Activated naive CD4-positive, alpha-beta T cell treated with anti-CD3 and anti-CD28 coated beads, Interleukin-2, amount 50 U/mL, for 72 hours (primary cell): ENCODE measurements at regions not wholly inside any gene's neighbourhood (a gene's known extent, or its start where the extent isn't known, plus 50 kb on each side); places are given as distances from the start of the nearest gene placed in this dataset.

Experiments
- ATAC-seq, 2 donors: fragments of 150-1000 bp; cut with Tn5 transposase; 2 replicates each; pipeline ENCODE4 v1.10.0; 2021; ENCODE audit warnings: mild to moderate bottlenecking in 2 of 2, moderate library complexity in 2 of 2
- DNase-seq, 2 donors: peaks; one replicate each; pipeline ENCODE4 v3.0.0; 2021 to 2022; ENCODE audit warnings: low spot score in 2 of 2
- H3K27ac Mint-ChIP-seq, 2 donors: one replicate each; pipeline ENCODE4 v1.8.0; 2022; ENCODE audit warnings: mild to moderate bottlenecking in 2 of 2, mixed read lengths in 2 of 2
- H3K36me3 Mint-ChIP-seq, 2 donors: one replicate each; pipeline ENCODE4 v1.8.0; 2022; ENCODE audit warnings: mixed read lengths in 2 of 2
- H3K9me3 Mint-ChIP-seq, 2 donors: one replicate each; pipeline ENCODE4 v1.8.0; 2022; ENCODE audit warnings: mixed read lengths in 2 of 2

- no peak overlapping the region for H3K27ac Mint-ChIP-seq
- peaks cover 0 to 8% of the 10 kb centered on the region in 2 donors for H3K9me3 Mint-ChIP-seq
- ATAC-seq = no peak
- peaks cover 0 to 4% of the 10 kb centered on the region in 2 donors for H3K36me3 Mint-ChIP-seq
- DNase-seq = no peak
These were observed 330.5 kb downstream of the EPHA7 start for GRCh38 chr6:93088621-93089501.

DNA sequence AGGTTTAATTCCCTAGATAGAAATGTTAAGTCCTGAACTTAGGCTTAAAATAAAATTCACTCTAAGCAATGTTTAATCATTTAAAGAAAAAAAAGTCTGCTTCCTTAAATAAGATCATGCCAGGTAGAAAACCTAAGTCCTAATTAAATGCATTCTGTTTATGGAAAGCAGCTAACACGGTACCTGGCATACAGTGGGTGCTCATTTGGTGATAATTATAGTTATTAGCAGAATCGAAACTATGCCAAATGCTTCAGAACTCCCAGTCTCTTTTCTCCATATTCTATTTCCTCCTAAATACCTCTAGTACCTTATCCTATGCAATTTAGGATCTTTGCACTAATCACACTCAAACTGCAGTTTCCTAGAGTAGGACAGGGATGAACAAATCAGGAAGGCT lies 331.8 kb downstream of the EPHA7 start:
- DNase-seq = no peak
- Mint-ChIP-seq H3K27ac (no peak overlapping the region), H3K36me3 (peaks cover 0 to 4% of the 10 kb centered on the region in 2 donors), H3K9me3 (peaks cover 0 to 8% of the 10 kb centered on the region in 2 donors)
- ATAC-seq = no peak

- DNase-seq = no peak
- H3K27ac Mint-ChIP-seq = no peak overlapping the region
- peaks cover 0 to 4% of the 10 kb centered on the region in 2 donors for H3K36me3 Mint-ChIP-seq
- ATAC-seq = no peak
- H3K9me3 Mint-ChIP-seq = peaks cover 0 to 8% of the 10 kb centered on the region in 2 donors
These were observed 333.0 kb downstream of the EPHA7 start for GRCh38 chr6:93086351-93086750.

- Mint-ChIP-seq H3K9me3 (peaks cover 0 to under 1% of the 10 kb centered on the region in 2 donors), H3K27ac (no peak overlapping the region), H3K36me3 (no peaks in the 10 kb centered on the region)
- DNase-seq = no peak
- no peak for ATAC-seq
These were observed 335.8 kb downstream of the EPHA7 start for GRCh38 chr6:93083337-93084230.

DNA sequence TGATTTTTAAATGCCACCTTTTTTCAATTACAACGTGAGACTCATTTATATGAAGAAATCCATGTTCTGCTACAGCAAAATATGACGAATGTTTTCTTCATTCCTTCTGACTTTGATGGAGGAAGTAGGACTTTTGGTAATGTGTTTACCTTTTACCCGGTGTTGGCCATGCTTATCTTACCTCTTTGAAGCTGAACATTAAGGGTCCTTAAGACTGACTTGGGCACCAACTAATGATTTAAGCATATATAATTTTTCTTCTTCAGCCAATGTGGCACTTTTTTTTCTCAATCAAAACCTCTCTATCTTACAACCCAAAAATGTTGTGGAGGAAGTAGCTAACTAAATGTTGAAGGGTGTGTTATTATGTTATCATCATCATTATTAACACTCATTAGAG lies 337.5 kb downstream of the EPHA7 start:
- DNase-seq = no peak
- no peaks in the 10 kb centered on the region for H3K9me3 Mint-ChIP-seq
- no peak for ATAC-seq
- H3K27ac Mint-ChIP-seq = no peak overlapping the region
- H3K36me3 Mint-ChIP-seq = no peaks in the 10 kb centered on the region

DNA sequence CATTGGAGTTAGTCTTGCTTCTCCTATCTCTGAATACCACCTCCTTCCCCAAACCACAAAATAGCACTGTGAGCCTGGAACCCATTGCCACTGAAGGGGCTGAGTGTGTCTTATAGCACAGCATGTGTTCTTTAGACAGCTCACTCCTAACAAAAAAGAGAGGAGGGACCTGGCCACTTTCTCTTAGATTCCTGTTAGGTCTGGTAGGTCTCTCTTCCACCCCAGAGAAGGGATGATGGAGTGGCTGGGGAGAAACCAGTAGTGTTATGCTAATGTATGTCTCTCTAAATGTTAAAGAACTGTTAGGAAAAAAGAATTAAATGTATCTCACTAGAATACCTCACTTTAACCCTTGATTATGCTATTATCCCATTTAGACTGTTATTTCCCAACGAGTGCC lies 340.3 kb downstream of the EPHA7 start:
- no peaks in the 10 kb centered on the region for H3K9me3 Mint-ChIP-seq
- H3K27ac Mint-ChIP-seq = no peak overlapping the region
- H3K36me3 Mint-ChIP-seq = no peaks in the 10 kb centered on the region

GRCh38 chr6:93073811-93074210 lies 345.5 kb downstream of the EPHA7 start:
- Mint-ChIP-seq H3K27ac (no peak overlapping the region), H3K9me3 (peaks cover 3 to 9% of the 10 kb centered on the region in 2 donors), H3K36me3 (no peaks in the 10 kb centered on the region)
- ATAC-seq (no peak), DNase-seq (no peak)

More for the DNA sequence above, 340.3 kb downstream of the EPHA7 start:
- DNase-seq = no peak
- ATAC-seq = no peak

DNA sequence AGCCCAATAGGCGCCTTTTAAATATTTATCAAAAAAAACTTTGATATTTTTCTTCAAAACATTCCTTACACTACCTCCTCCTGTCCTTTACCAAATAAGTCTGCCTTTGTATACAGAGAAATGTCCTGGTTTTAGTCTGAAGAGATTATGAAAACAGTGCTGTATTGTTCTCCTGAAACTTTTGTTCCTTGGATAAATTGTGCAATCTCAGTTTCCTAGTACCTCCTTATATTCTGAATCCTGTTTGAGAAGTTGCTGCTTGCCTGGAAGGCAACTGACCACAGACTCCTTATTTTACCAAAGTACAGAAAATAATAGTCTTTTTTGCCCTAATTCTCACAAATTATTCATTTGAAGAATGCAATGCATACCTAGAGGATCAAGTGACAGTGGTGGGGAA lies 349.5 kb downstream of the EPHA7 start:
- ATAC-seq (no peak), DNase-seq (no peak)
- Mint-ChIP-seq H3K9me3 (peaks cover 15 to 19% of the 10 kb centered on the region in 2 donors), H3K27ac (no peak overlapping the region), H3K36me3 (no peaks in the 10 kb centered on the region)

DNA sequence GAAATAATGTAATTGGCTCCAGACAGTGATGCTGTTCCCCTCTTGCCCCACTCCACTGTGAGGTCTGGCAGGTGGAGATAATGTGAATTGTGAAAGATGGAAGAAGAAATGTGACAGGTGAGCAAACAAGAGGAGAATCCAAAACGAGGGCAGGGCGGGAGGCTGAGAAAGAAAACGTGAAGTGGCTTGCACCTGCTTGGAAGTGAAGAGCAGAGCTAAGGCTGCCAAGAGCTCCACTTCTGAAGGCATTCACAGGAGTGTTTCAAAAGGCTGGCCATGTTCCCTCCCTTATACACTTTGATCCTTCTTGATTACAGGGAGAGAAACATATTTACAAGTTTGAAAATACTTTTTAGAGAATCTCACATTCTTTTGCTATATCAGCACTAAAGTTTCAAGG lies 359.4 kb downstream of the EPHA7 start:
- ATAC-seq (no peak), DNase-seq (no peak)
- Mint-ChIP-seq H3K9me3 (peaks cover 18 to 19% of the 10 kb centered on the region in 2 donors), H3K36me3 (peaks cover 0 to 7% of the 10 kb centered on the region in 2 donors), H3K27ac (no peak overlapping the region)

GRCh38 chr6:93057584-93057983 lies 361.8 kb downstream of the EPHA7 start:
- Mint-ChIP-seq H3K27ac (no peak overlapping the region), H3K9me3 (peaks cover 27 to 28% of the 10 kb centered on the region in 2 donors), H3K36me3 (peaks cover 0 to 12% of the 10 kb centered on the region in 2 donors)
- ATAC-seq (no peak), DNase-seq (no peak)

DNA sequence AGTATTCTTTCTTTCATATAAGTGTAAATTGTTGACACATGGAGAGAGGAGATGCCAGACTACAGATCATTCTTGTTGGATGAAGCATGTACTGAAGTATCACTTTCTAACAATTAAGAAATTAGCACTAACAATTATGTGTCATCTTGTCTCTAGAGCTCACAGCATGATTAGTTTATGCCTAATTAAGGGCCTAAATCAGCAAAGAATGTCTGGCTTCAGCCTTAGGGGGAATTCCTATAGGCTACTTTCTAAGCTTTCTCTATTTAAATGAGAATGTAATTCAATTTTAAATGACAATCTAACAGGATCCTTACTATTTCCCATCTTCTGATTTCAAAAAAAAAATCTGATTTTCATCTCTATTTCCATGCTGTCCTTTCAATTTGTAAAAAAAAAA lies 371.0 kb downstream of the EPHA7 start:
- H3K36me3 Mint-ChIP-seq = no peaks in the 10 kb centered on the region
- no peaks in the 10 kb centered on the region for H3K9me3 Mint-ChIP-seq
- DNase-seq = no peak
- no peak overlapping the region for H3K27ac Mint-ChIP-seq
- ATAC-seq = no peak

GRCh38 chr6:93047033-93047432 lies 372.3 kb downstream of the EPHA7 start:
- DNase-seq (no peak), ATAC-seq (no peak)
- H3K9me3 Mint-ChIP-seq = no peaks in the 10 kb centered on the region
- no peaks in the 10 kb centered on the region for H3K36me3 Mint-ChIP-seq
- no peak overlapping the region for H3K27ac Mint-ChIP-seq

DNA sequence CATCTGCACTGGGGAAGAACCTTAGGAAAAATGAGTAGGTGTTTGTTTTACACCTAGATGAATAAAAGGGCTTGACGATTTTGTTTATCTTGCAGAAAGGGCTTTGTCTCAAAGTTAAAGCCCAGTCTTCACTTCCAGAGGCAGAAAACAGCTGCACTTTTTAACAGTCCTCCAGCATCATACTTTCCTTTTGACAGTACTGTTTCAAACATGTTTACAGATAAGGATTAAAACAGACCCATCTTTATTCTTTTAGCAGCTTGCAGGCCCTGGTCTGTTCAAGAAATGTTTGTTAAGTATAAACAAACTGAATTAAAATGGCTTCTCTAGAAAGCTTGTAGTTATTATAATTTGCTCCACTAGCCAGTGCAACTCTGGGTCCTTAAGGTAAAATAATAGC lies 374.2 kb downstream of the EPHA7 start:
- no peaks in the 10 kb centered on the region for H3K36me3 Mint-ChIP-seq
- ATAC-seq (no peak), DNase-seq (no peak)
- H3K27ac Mint-ChIP-seq = no peak overlapping the region
- H3K9me3 Mint-ChIP-seq = peaks cover 0 to under 1% of the 10 kb centered on the region in 2 donors

GRCh38 chr6:93040375-93040774 lies 379.0 kb downstream of the EPHA7 start:
- Mint-ChIP-seq H3K36me3 (peaks cover 0 to 5% of the 10 kb centered on the region in 2 donors), H3K27ac (no peak overlapping the region), H3K9me3 (peaks cover 17 to 23% of the 10 kb centered on the region in 2 donors)
- peak in 1 of 2 donors; percentile 58 for ATAC-seq
- DNase-seq = no peak

DNA sequence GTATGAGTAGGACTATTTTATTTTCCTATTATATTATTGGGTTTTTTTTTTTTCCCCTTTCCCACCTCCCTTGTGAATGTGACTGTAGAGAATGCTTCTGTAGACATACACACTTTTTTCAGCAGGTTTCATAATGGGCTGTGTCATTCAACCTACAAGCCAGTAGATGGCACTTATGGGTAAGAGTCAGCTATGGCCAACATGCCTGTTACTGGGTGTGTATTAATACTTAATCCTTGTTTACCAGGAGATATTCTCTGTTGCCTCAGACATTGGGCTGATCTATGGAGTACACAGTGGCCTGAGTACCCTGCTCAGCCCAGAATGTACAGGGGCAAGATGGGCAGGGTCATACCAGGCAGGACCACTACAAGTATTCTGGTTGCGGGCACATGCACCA lies 382.5 kb downstream of the EPHA7 start:
- Mint-ChIP-seq H3K9me3 (peaks cover 28 to 29% of the 10 kb centered on the region in 2 donors), H3K36me3 (peaks cover 0 to 5% of the 10 kb centered on the region in 2 donors), H3K27ac (no peak overlapping the region)
- no peak for DNase-seq
- ATAC-seq = no peak

GRCh38 chr6:93035756-93036155 lies 383.6 kb downstream of the EPHA7 start:
- DNase-seq (no peak), ATAC-seq (no peak)
- H3K27ac Mint-ChIP-seq = no peak overlapping the region
- peaks cover 29 to 31% of the 10 kb centered on the region in 2 donors for H3K9me3 Mint-ChIP-seq
- peaks cover 0 to 5% of the 10 kb centered on the region in 2 donors for H3K36me3 Mint-ChIP-seq

DNA sequence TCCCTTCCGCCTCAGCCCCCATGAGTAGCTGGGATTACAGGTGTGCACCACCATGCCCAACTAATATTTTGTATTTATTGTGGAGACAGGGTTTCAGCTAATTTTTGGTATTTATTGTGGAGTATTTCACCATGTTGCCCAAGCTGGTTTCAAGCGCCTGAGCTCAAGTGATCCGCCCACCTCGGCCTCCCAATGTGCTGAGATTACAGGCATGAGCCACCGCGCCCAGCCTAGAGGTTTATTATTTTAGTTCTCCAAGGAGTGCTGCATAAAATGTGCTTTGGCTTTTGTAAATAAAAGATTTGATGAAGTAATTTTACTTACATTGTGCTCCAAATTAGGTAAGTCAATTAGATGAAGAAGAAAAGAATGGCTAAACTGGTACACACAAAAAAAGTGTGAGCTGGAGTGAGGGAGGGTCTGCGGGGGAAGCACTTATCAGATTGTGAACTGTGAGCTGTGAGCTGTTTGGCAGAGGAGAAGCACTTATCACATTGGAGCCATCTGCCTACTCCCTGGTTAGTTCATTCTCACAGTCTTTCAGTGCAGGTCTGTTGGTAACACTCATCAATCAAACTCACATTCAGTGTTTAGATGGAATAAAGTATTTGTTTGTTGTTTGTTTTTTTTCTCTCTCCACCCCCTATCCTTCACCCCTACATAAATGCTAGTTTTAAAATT lies 398.0 kb downstream of the EPHA7 start:
- no peaks in the 10 kb centered on the region for H3K36me3 Mint-ChIP-seq
- DNase-seq (no peak), ATAC-seq (no peak)
- H3K27ac Mint-ChIP-seq = no peak overlapping the region
- peaks cover 12 to 14% of the 10 kb centered on the region in 2 donors for H3K9me3 Mint-ChIP-seq
